Upper lobe of left lung (tissue), 4 donors: ENCODE measurements at regions not wholly inside any gene's neighbourhood (a gene's known extent, or its start where the extent isn't known, plus 50 kb on each side); places are given as distances from the start of the nearest gene placed in this dataset.

Experiments
- CTCF ChIP-seq, 6 experiments: fragments of 450-650 bp in 4 of 6; fragments of 200-600 bp in 2 of 6; sonication (generic) in 2 of 6; IDR thresholded peaks; one replicate each; pipeline ENCODE4 v1.5.1; 2016 to 2019; ENCODE audit warnings: antibody characterized with exemption in 6 of 6
- EP300 ChIP-seq, 4 donors: sonication (generic); formaldehyde crosslinking; IDR thresholded peaks; one replicate each; pipeline ENCODE4 v1.5.1; 2017; ENCODE audit warnings: antibody characterized with exemption in 4 of 4, control low read depth in 2 of 4
- POLR2A ChIP-seq, 4 donors: fragments of 450-650 bp; IDR thresholded peaks; one replicate each; pipeline ENCODE4 v1.5.1; 2016 to 2017; ENCODE audit warnings: antibody characterized with exemption in 4 of 4, mild to moderate bottlenecking in 2 of 4
- POLR2AphosphoS5 ChIP-seq, 2 donors: sonication (generic); formaldehyde crosslinking; IDR thresholded peaks; one replicate each; pipeline ENCODE4 v1.5.1; 2017; ENCODE audit warnings: antibody characterized with exemption in 2 of 2

GRCh38 chr11:69910519-69911309, 91.5 kb upstream of the FGF3 start:
- TF ChIP-seq POLR2A (IDR thresholded peaks at IDR 0.05) (no peak), POLR2AphosphoS5 (IDR thresholded peaks at IDR 0.05) (no peak), CTCF (IDR thresholded peaks at IDR 0.05) (no peak), EP300 (IDR thresholded peaks at IDR 0.05) (no peak)
